ENCODE measurements at regions not wholly inside any gene's neighbourhood (a gene's known extent, or its start where the extent isn't known, plus 50 kb on each side); places are given as distances from the start of the nearest gene placed in this dataset.

- Histone ChIP-seq H3K9me3 (peaks cover 0 to 7% (median 0%) of the 10 kb centered on the region in 11 donors), H3K4me1 (peaks cover 0 to 7% (median 0%) of the 10 kb centered on the region in 9 donors), H3K4me3 (no peak overlapping the region), H3K27me3 (no peaks in the 10 kb centered on the region), H3K27ac (no peak overlapping the region), H3K36me3 (no peaks in the 10 kb centered on the region)
- DNase-seq: no peak
- intact Hi-C loops (cut with DNase I): no loop called here
- ATAC-seq: no peak
- no peak for TF ChIP-seq CTCF (IDR thresholded peaks at IDR 0.05)
These were observed 277.8 kb upstream of the ADRA1B start for GRCh38 chr5:159638481-159638880.

- Histone ChIP-seq H3K4me3 (no peak overlapping the region), H3K9me3 (peaks cover 0 to 7% (median 0%) of the 10 kb centered on the region in 11 donors), H3K27ac (no peak overlapping the region), H3K36me3 (no peaks in the 10 kb centered on the region), H3K27me3 (no peaks in the 10 kb centered on the region), H3K4me1 (peaks cover 0 to 7% (median 0%) of the 10 kb centered on the region in 9 donors)
- no peak for TF ChIP-seq CTCF (IDR thresholded peaks at IDR 0.05)
- intact Hi-C loops (cut with DNase I): no loop called here
- 49 to 53% methylated on average over 2 of the region's 2 CpGs for WGBS, 2 donors
- DNase-seq (no peak), ATAC-seq (no peak)
These were observed 277.2 kb upstream of the ADRA1B start for GRCh38 chr5:159638954-159639559.

GRCh38 chr5:159639590-159639989 is 276.7 kb upstream of the ADRA1B start:
- H3K4me3 ChIP-seq: no peak overlapping the region
- ATAC-seq: no peak
- no peak for TF ChIP-seq CTCF (IDR thresholded peaks at IDR 0.05)
- H3K36me3 ChIP-seq: no peaks in the 10 kb centered on the region
- no peaks in the 10 kb centered on the region for H3K27me3 ChIP-seq
- WGBS, 2 donors: 59 to 73% methylated on average over 3 of the region's 3 CpGs
- DNase-seq: no peak
- H3K27ac ChIP-seq: no peak overlapping the region
- H3K9me3 ChIP-seq: peaks cover 0 to 7% (median 0%) of the 10 kb centered on the region in 11 donors
- intact Hi-C loops (cut with DNase I): no loop called here
- peaks cover 0 to 8% (median 0%) of the 10 kb centered on the region in 9 donors for H3K4me1 ChIP-seq

GRCh38 chr5:159640446-159640845 is 275.8 kb upstream of the ADRA1B start:
- DNase-seq (no peak), ATAC-seq (no peak)
- peaks cover 0 to 7% (median 0%) of the 10 kb centered on the region in 11 donors for H3K9me3 ChIP-seq
- H3K4me1 ChIP-seq: peaks cover 0 to 17% (median 0%) of the 10 kb centered on the region in 9 donors
- H3K27me3 ChIP-seq: no peaks in the 10 kb centered on the region
- intact Hi-C loops (cut with DNase I): no loop called here
- no peak overlapping the region for H3K27ac ChIP-seq
- H3K4me3 ChIP-seq: no peak overlapping the region
- WGBS, 2 donors: 84% methylated on average over 5 of the region's 5 CpGs
- no peaks in the 10 kb centered on the region for H3K36me3 ChIP-seq
- TF ChIP-seq CTCF (IDR thresholded peaks at IDR 0.05): no peak

All from heart right ventricle (tissue), 16 donors.